Panc1 (cell line): ENCODE measurements at regions not wholly inside any gene's neighbourhood (a gene's known extent, or its start where the extent isn't known, plus 50 kb on each side); places are given as distances from the start of the nearest gene placed in this dataset.

Experiments used
- ATAC-seq: fragments of 200-7000 bp; cut with Tn5 transposase; 2 replicates; pipeline ENCODE4 v1.9.1; 2020; ENCODE audit warnings: mild to moderate bottlenecking, moderate library complexity
- BruUV-seq: library from RNA; stranded (reverse); fragments of 400-500 nt; replicated peaks from 2 replicates; lab custom pipeline; 2021; lab: Mats Ljungman, UMichigan
- CTCF ChIA-PET: fragments of 300-600 bp; sonication (Branson Sonifier 250); formaldehyde crosslinking; loops from one replicate; lab custom pipeline; 2022; ENCODE audit warnings: antibody characterized with exemption; lab: Charles Lee
- POLR2A ChIA-PET: fragments of 300-600 bp; sonication (Branson Sonifier 250); formaldehyde crosslinking; loops from one replicate; lab custom pipeline; 2022; ENCODE audit warnings: antibody characterized with exemption; lab: Charles Lee
- DNase-seq: peaks from one replicate; pipeline ENCODE4 v3.0.0-alpha.2; 2010; ENCODE audit warnings: low read depth, low spot score
- H3K27ac ChIP-seq: 2 replicates; pipeline ENCODE4 v1.5.1; 2011; ENCODE audit warnings: mild to moderate bottlenecking, low read length, inconsistent platforms
- H3K27me3 ChIP-seq: fragments of 200-500 bp; sonication (Bioruptor generic); 2 replicates; pipeline ENCODE4 v1.6.0; 2014; ENCODE audit warnings: low read length, inconsistent platforms; ENCODE audit not compliant: control insufficient read depth, insufficient read depth
- H3K36me3 ChIP-seq: fragments of 200-500 bp; sonication (Bioruptor generic); 2 replicates; pipeline ENCODE4 v1.5.1; 2014; ENCODE audit warnings: inconsistent platforms, mild to moderate bottlenecking, low read length, moderate library complexity; ENCODE audit not compliant: control insufficient read depth, insufficient read depth
- H3K4me1 ChIP-seq: 2 replicates; pipeline ENCODE4 v1.5.1; 2011; ENCODE audit warnings: inconsistent platforms, mild to moderate bottlenecking, low read length, moderate library complexity; ENCODE audit not compliant: control insufficient read depth, insufficient read depth
- H3K4me3 ChIP-seq, 2 experiments: 2 replicates each; pipeline ENCODE4 v1.5.1; 2011 to 2012; ENCODE audit warnings: low read depth in 2 of 2, low read length in 2 of 2, mild to moderate bottlenecking in 2 of 2, inconsistent platforms in 1 of 2, moderate library complexity in 1 of 2
- H3K9me3 ChIP-seq: fragments of 200-500 bp; sonication (Bioruptor generic); 2 replicates; pipeline ENCODE4 v1.5.1; 2014; ENCODE audit warnings: low read depth, mild to moderate bottlenecking, inconsistent platforms, low read length, moderate library complexity; ENCODE audit not compliant: control insufficient read depth, insufficient read depth
- CTCF ChIP-seq: fragments of 450-650 bp; IDR thresholded peaks from 2 replicates; pipeline ENCODE4 v1.5.1; 2017; ENCODE audit warnings: mild to moderate bottlenecking
- POLR2AphosphoS5 ChIP-seq: IDR thresholded peaks from 2 replicates; pipeline ENCODE4 v1.6.1; 2012; ENCODE audit warnings: mild to moderate bottlenecking, low read depth, low read length, moderate library complexity
- REST ChIP-seq, 2 experiments: IDR thresholded peaks; 2 replicates each; pipeline ENCODE4 v1.6.1; 2011 to 2012; ENCODE audit warnings: low read depth in 2 of 2, control low read depth in 1 of 2, low read length in 1 of 2, mild to moderate bottlenecking in 1 of 2, moderate library complexity in 1 of 2; ENCODE audit not compliant: insufficient read depth in 1 of 2
- SIN3A ChIP-seq: IDR thresholded peaks from 2 replicates; pipeline ENCODE4 v1.6.1; 2012; ENCODE audit warnings: low read depth, mild to moderate bottlenecking, low read length, moderate library complexity, borderline replicate concordance; ENCODE audit not compliant: insufficient read depth
- TCF7L2 ChIP-seq: IDR thresholded peaks from 2 replicates; pipeline ENCODE4 v1.6.1; 2011; ENCODE audit warnings: mild to moderate bottlenecking, low read depth, low read length, inconsistent platforms
- in situ Hi-C: cut with HindIII; loops from 2 replicates; pipeline ENCODE4 v1.10.0; 2016; ENCODE audit warnings: low sequenced_read_pairs, low pct_unique_long_range_greater_than_20kb
- intact Hi-C: fragments of 100-400 bp; cut with micrococcal nuclease; formaldehyde crosslinking; loops from one replicate; pipeline ENCODE4 v1.10.0; 2022; ENCODE audit not compliant: unreplicated experiment

- ATAC-seq: no peak
- intact Hi-C loops: no loop called here
- CTCF ChIA-PET: no interaction called here
These were observed 82.9 kb upstream of the SNX2 start for GRCh38 chr5:122691931-122692330.

GRCh38 chr5:122693963-122694362, 80.9 kb upstream of the SNX2 start:
- DNase-seq: no peak
- no peak for ATAC-seq
- no TSS peak for BruUV-seq
- ChIA-PET POLR2A (no interaction called here), CTCF (no interaction called here)
- Histone ChIP-seq H3K27ac (no peak overlapping the region), H3K9me3 (no peaks in the 10 kb centered on the region), H3K4me3 (no peak overlapping the region), H3K36me3 (no peaks in the 10 kb centered on the region), H3K27me3 (no peaks in the 10 kb centered on the region), H3K4me1 (no peaks in the 10 kb centered on the region)
- TF ChIP-seq REST (IDR thresholded peaks at IDR 0.05; ENCODE audit: insufficient read depth in 1 of 2, low read depth in 2 of 2, low read length in 1 of 2) (no peak), CTCF (no peak), TCF7L2 (no peak), POLR2AphosphoS5 (no peak), SIN3A (no peak)
- intact Hi-C loops: no loop called here
- in situ Hi-C loops: no loop called here

More at GRCh38 chr5:122691931-122692330, 82.9 kb upstream of the SNX2 start:
- no TSS peak for BruUV-seq
- no peaks in the 10 kb centered on the region for H3K36me3 ChIP-seq
- H3K27ac ChIP-seq: no peak overlapping the region
- no peaks in the 10 kb centered on the region for H3K27me3 ChIP-seq
- TF ChIP-seq REST (IDR thresholded peaks at IDR 0.05; ENCODE audit: insufficient read depth in 1 of 2, low read depth in 2 of 2, low read length in 1 of 2): no peak
- no peak for TF ChIP-seq CTCF
- no peak for TF ChIP-seq POLR2AphosphoS5
- TF ChIP-seq SIN3A: no peak
- TF ChIP-seq TCF7L2: no peak
- POLR2A ChIA-PET: no interaction called here
- in situ Hi-C loops: no loop called here
- no peak overlapping the region for H3K4me3 ChIP-seq
- DNase-seq: no peak
- H3K9me3 ChIP-seq: no peaks in the 10 kb centered on the region
- no peaks in the 10 kb centered on the region for H3K4me1 ChIP-seq
